ENCODE measurements at regions not wholly inside any gene's neighbourhood (a gene's known extent, or its start where the extent isn't known, plus 50 kb on each side); places are given as distances from the start of the nearest gene placed in this dataset.

GRCh38 chr13:103303078-103303651 is 236.9 kb upstream of the SLC10A2 start:
- Histone ChIP-seq H3K27me3 (no peaks in the 10 kb centered on the region), H3K9me3 (no peaks in the 10 kb centered on the region), H3K27ac (no peak overlapping the region), H3K4me1 (no peaks in the 10 kb centered on the region), H3K4me3 (no peak overlapping the region), H3K36me3 (no peaks in the 10 kb centered on the region)
- intact Hi-C loops (cut with DNase I) = no loop called here
- WGBS, 2 donors = 80% methylated on average over 4 of the region's 4 CpGs
- DNase-seq = no peak
- TF ChIP-seq EP300 (IDR thresholded peaks at IDR 0.05) (no peak), POLR2AphosphoS5 (IDR thresholded peaks at IDR 0.05) (no peak), POLR2A (IDR thresholded peaks at IDR 0.05) (no peak), CTCF (IDR thresholded peaks at IDR 0.05) (no peak)

DNA sequence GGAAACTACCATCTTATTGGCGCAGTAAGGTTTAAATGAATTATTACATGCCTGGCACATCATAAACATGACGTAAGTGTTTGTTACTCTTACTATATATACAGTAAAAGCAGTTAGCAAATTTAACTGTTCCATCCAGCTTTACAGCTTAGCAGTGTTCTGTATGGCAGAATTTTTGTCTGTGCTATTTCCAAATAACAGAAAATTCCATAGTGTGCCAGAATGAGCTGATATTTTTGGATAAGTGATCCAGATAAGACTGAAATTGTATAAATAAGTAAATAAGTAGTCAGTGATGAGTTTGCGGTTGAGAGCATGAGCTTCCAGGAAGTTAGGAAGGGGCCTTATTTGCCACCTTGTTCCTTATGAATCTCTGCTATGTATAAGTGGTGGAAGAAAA is 236.5 kb upstream of the SLC10A2 start:
- Histone ChIP-seq H3K4me3 (no peak overlapping the region), H3K36me3 (no peaks in the 10 kb centered on the region), H3K27me3 (no peaks in the 10 kb centered on the region), H3K9me3 (no peaks in the 10 kb centered on the region), H3K4me1 (no peaks in the 10 kb centered on the region), H3K27ac (no peak overlapping the region)
- intact Hi-C loops (cut with DNase I) = no loop called here
- DNase-seq = no peak
- 64 to 66% methylated on average over 3 of the region's 3 CpGs for WGBS, 2 donors
- TF ChIP-seq POLR2AphosphoS5 (IDR thresholded peaks at IDR 0.05) = no peak
- TF ChIP-seq POLR2A (IDR thresholded peaks at IDR 0.05) = no peak
- no peak for TF ChIP-seq EP300 (IDR thresholded peaks at IDR 0.05)

- peaks cover 0 to 7% (median 4%) of the 10 kb centered on the region in 4 donors for H3K9me3 ChIP-seq
- no peaks in the 10 kb centered on the region for H3K36me3 ChIP-seq
- H3K4me1 ChIP-seq = no peaks in the 10 kb centered on the region
- no peak overlapping the region for H3K27ac ChIP-seq
- H3K4me3 ChIP-seq = no peak overlapping the region
- intact Hi-C loops (cut with DNase I) = no loop called here
- no peaks in the 10 kb centered on the region for H3K27me3 ChIP-seq
- DNase-seq = no peak
- TF ChIP-seq CTCF (IDR thresholded peaks at IDR 0.05) (no peak), POLR2A (IDR thresholded peaks at IDR 0.05) (no peak), POLR2AphosphoS5 (IDR thresholded peaks at IDR 0.05) (no peak), EP300 (IDR thresholded peaks at IDR 0.05) (no peak)
- 37 to 81% methylated on average over 3 of the region's 3 CpGs for WGBS, 2 donors
Measured at GRCh38 chr13:103299079-103299478, 232.9 kb upstream of the SLC10A2 start.

DNA sequence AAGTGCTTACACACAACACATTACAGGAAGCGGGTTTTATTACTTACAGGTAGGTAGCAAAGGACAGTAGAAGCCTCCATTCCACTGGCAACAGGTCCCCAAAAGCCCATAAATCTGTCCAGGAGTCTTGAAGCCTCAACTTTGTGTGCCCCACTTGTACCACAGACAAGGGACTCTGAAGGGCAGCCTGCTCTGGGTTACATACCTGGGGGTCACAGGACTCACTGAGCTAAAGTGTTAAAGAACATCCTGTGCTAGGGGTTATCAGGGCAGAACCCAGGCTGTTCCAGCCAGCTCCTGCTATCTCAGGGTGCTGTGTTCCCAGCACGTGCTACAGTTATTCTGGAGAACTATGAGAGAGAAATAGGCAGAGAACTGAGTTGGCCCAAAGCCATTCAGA is 230.9 kb upstream of the SLC10A2 start:
- WGBS, 2 donors = 91 to 94% methylated on average over 2 of the region's 2 CpGs
- H3K4me1 ChIP-seq = no peaks in the 10 kb centered on the region
- intact Hi-C loops (cut with DNase I) = no loop called here

More for the DNA sequence above, 230.9 kb upstream of the SLC10A2 start:
- Histone ChIP-seq H3K27ac (no peak overlapping the region), H3K9me3 (peaks cover 0 to 7% (median 4%) of the 10 kb centered on the region in 4 donors), H3K27me3 (no peaks in the 10 kb centered on the region), H3K36me3 (no peaks in the 10 kb centered on the region), H3K4me3 (no peak overlapping the region)
- TF ChIP-seq POLR2A (IDR thresholded peaks at IDR 0.05) = no peak
- TF ChIP-seq EP300 (IDR thresholded peaks at IDR 0.05) = no peak
- no peak for TF ChIP-seq CTCF (IDR thresholded peaks at IDR 0.05)
- no peak for TF ChIP-seq POLR2AphosphoS5 (IDR thresholded peaks at IDR 0.05)
- DNase-seq = no peak
